SK-N-SH treated with all-trans-retinoic acid at 6 μM for 48 hours (cell line): ENCODE measurements at regions not wholly inside any gene's neighbourhood (a gene's known extent, or its start where the extent isn't known, plus 50 kb on each side); places are given as distances from the start of the nearest gene placed in this dataset.

Source experiments
- ARNTL ChIP-seq: fragments of 450-650 bp; formaldehyde crosslinking; IDR thresholded peaks from 2 replicates; pipeline ENCODE4 v1.5.0; 2020; ENCODE audit warnings: low read depth, mild to moderate bottlenecking, moderate library complexity, borderline replicate concordance
- BACH2 ChIP-seq: fragments of 250-450 bp; sonication (Bioruptor Pico); IDR thresholded peaks from 2 replicates; pipeline ENCODE4 v1.9.0; 2021; ENCODE audit warnings: mild to moderate bottlenecking, borderline replicate concordance
- CREB5 ChIP-seq: fragments of 250-450 bp; sonication (Bioruptor Pico); IDR thresholded peaks from 2 replicates; pipeline ENCODE4 v1.5.1; 2020; ENCODE audit warnings: low read depth, mild to moderate bottlenecking, moderate library complexity
- GLIS3 ChIP-seq: fragments of 250-450 bp; sonication (Bioruptor Pico); IDR thresholded peaks from 2 replicates; pipeline ENCODE4 v1.5.0; 2020; ENCODE audit warnings: mild to moderate bottlenecking, moderate library complexity
- ISL1 ChIP-seq: fragments of 250-450 bp; sonication (Bioruptor Pico); IDR thresholded peaks from 2 replicates; pipeline ENCODE4 v2.1.2; 2022; ENCODE audit warnings: mild to moderate bottlenecking, moderate library complexity
- PATZ1 ChIP-seq: fragments of 250-450 bp; sonication (Bioruptor Pico); IDR thresholded peaks from 2 replicates; pipeline ENCODE4 v1.8.0; 2020; ENCODE audit warnings: mild to moderate bottlenecking, moderate library complexity, borderline replicate concordance
- RARB ChIP-seq: fragments of 250-450 bp; sonication (Bioruptor Pico); IDR thresholded peaks from 2 replicates; pipeline ENCODE4 v1.8.0; 2021; ENCODE audit warnings: mild to moderate bottlenecking, moderate library complexity
- SNAI2 ChIP-seq: fragments of 250-450 bp; sonication (Bioruptor Pico); IDR thresholded peaks from 2 replicates; pipeline ENCODE4 v1.5.0; 2020; ENCODE audit warnings: mild to moderate bottlenecking, moderate library complexity
- TCF4 ChIP-seq: fragments of 250-450 bp; sonication (Bioruptor Pico); IDR thresholded peaks from 2 replicates; pipeline ENCODE4 v1.8.0; 2021; ENCODE audit warnings: mild to moderate bottlenecking, moderate library complexity, borderline replicate concordance
- ZFP3 ChIP-seq: fragments of 250-450 bp; sonication (Bioruptor Pico); IDR thresholded peaks from 2 replicates; pipeline ENCODE4 v1.5.0; 2020; ENCODE audit warnings: mild to moderate bottlenecking, moderate library complexity
- ZFP30 ChIP-seq: fragments of 450-650 bp; formaldehyde crosslinking; IDR thresholded peaks from 2 replicates; pipeline ENCODE4 v1.5.0; 2022; ENCODE audit warnings: mild to moderate bottlenecking, moderate library complexity
- ZNF565 ChIP-seq: fragments of 450-650 bp; formaldehyde crosslinking; conservative IDR thresholded peaks from 2 replicates; pipeline ENCODE4 v1.5.0; 2020; ENCODE audit warnings: low read depth, mild to moderate bottlenecking, moderate library complexity
- ZNF70 ChIP-seq: fragments of 450-650 bp; formaldehyde crosslinking; IDR thresholded peaks from 2 replicates; pipeline ENCODE4 v1.5.0; 2020; ENCODE audit warnings: mild to moderate bottlenecking, moderate library complexity

- TF ChIP-seq ZFP3 (CRISPR knock-in tag) (no peak), BACH2 (CRISPR knock-in tag) (no peak), RARB (CRISPR knock-in tag) (no peak), PATZ1 (CRISPR knock-in tag) (no peak), CREB5 (CRISPR knock-in tag) (no peak), ZNF565 (CRISPR knock-in tag) (no peak), ISL1 (no peak), ZFP30 (CRISPR knock-in tag) (no peak), ZNF70 (CRISPR knock-in tag) (no peak), SNAI2 (CRISPR knock-in tag) (no peak), GLIS3 (CRISPR knock-in tag) (no peak), TCF4 (CRISPR knock-in tag) (no peak), ARNTL (no peak)
These were observed 181.9 kb downstream of the NDFIP2 start for GRCh38 chr13:79662882-79663281.
